ENCODE measurements at regions not wholly inside any gene's neighbourhood (a gene's known extent, or its start where the extent isn't known, plus 50 kb on each side); places are given as distances from the start of the nearest gene placed in this dataset.

DNA sequence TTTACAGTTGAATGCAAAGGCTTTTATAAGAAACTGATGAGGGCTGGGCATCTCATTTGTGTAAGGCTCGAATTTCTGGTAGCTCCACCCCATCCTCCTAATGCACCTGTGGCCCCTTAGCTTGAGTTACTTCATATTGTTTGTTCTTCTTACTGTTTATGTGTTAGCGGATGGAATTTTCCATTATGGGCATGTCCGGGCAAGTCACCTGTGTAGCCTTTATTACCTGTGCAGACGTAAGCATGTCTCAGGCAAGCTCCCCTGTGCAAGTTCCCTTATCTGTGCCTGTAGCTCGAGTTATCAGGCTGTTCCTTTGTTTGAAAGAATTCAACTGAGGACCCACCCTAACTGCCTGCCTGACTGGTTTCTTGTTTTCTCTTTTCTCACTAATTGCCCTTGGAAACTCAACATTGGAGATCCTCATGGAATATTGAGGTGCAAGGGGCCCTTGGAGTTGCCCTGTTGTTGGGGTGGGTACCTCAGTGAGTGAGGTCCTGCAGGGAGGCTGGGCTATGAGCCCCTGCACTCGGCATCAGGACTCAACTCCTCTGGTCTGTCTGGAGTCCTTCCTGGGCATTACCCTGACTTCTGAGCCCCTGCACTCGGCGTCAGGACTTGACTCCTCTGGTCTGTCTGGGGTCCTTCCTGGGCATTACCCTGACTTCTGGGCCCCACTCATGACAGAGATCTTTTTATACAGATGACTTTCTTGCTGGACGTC lies 207.9 kb upstream of the SULF2 start:
- TF ChIP-seq, protein P1, sequence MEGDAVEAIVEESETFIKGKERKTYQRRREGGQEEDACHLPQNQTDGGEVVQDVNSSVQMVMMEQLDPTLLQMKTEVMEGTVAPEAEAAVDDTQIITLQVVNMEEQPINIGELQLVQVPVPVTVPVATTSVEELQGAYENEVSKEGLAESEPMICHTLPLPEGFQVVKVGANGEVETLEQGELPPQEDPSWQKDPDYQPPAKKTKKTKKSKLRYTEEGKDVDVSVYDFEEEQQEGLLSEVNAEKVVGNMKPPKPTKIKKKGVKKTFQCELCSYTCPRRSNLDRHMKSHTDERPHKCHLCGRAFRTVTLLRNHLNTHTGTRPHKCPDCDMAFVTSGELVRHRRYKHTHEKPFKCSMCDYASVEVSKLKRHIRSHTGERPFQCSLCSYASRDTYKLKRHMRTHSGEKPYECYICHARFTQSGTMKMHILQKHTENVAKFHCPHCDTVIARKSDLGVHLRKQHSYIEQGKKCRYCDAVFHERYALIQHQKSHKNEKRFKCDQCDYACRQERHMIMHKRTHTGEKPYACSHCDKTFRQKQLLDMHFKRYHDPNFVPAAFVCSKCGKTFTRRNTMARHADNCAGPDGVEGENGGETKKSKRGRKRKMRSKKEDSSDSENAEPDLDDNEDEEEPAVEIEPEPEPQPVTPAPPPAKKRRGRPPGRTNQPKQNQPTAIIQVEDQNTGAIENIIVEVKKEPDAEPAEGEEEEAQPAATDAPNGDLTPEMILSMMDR (conservative IDR thresholded peaks at IDR 0.05; ENCODE audit: low read length): no peak
- no peak for TF ChIP-seq EZH2phosphoT487 (IDR thresholded peaks at IDR 0.05; ENCODE audit: borderline replicate concordance)
